Smooth muscle cell (in vitro differentiated cells): ENCODE measurements at regions not wholly inside any gene's neighbourhood (a gene's known extent, or its start where the extent isn't known, plus 50 kb on each side); places are given as distances from the start of the nearest gene placed in this dataset.
A peak's percentile ranks its signal among the peaks of the same experiment; 100 is the strongest.

Experiments
- DNase-seq: peaks from one replicate; lab custom pipeline; 2025; ENCODE audit not compliant: unreplicated experiment; lab: John Stamatoyannopoulos, UW
- H2AFZ ChIP-seq: fragments of 200-600 bp; sonication (generic); 2 replicates; pipeline ENCODE4 v1.6.0; 2016; ENCODE audit warnings: antibody characterized with exemption, low read depth, mild to moderate bottlenecking
- H3F3A ChIP-seq: fragments of 200-600 bp; sonication (generic); 2 replicates; pipeline ENCODE4 v1.6.0; 2017; ENCODE audit warnings: antibody characterized with exemption, low read depth
- H3K27ac ChIP-seq: fragments of 200-600 bp; sonication (generic); 2 replicates; pipeline ENCODE4 v1.5.1; 2016; ENCODE audit warnings: low read depth, mild to moderate bottlenecking
- H3K27me3 ChIP-seq: fragments of 200-600 bp; sonication (generic); 2 replicates; pipeline ENCODE4 v1.6.1; 2016; ENCODE audit warnings: low read depth, mild to moderate bottlenecking
- H3K36me3 ChIP-seq: fragments of 200-600 bp; sonication (generic); 2 replicates; pipeline ENCODE4 v1.5.1; 2016; ENCODE audit warnings: low read depth
- H3K4me1 ChIP-seq: fragments of 200-600 bp; sonication (generic); 2 replicates; pipeline ENCODE4 v1.5.1; 2016; ENCODE audit warnings: low read depth
- H3K4me2 ChIP-seq: fragments of 200-600 bp; sonication (generic); 2 replicates; pipeline ENCODE4 v1.6.0; 2016; ENCODE audit warnings: mild to moderate bottlenecking
- H3K4me3 ChIP-seq: fragments of 200-600 bp; sonication (generic); 2 replicates; pipeline ENCODE4 v1.5.1; 2016; ENCODE audit warnings: mild to moderate bottlenecking
- H3K79me2 ChIP-seq: fragments of 200-600 bp; sonication (generic); 2 replicates; pipeline ENCODE4 v1.6.0; 2016; ENCODE audit warnings: low read depth, mild to moderate bottlenecking
- H3K9ac ChIP-seq: fragments of 200-600 bp; sonication (generic); 2 replicates; pipeline ENCODE4 v1.6.0; 2016; ENCODE audit warnings: low read depth
- H3K9me3 ChIP-seq: fragments of 200-600 bp; sonication (generic); replicated peaks from 2 replicates; pipeline ENCODE4 v1.5.1; 2016; ENCODE audit warnings: low read depth
- H4K20me1 ChIP-seq: fragments of 200-600 bp; sonication (generic); 2 replicates; pipeline ENCODE4 v1.6.0; 2016; ENCODE audit warnings: low read depth
- CTCF ChIP-seq: fragments of 200-600 bp; sonication (generic); IDR thresholded peaks from 2 replicates; pipeline ENCODE4 v1.5.1; 2017; ENCODE audit warnings: borderline replicate concordance, mild to moderate bottlenecking, antibody characterized with exemption; ENCODE audit not compliant: insufficient read depth, poor library complexity, severe bottlenecking
- WGBS: methylation state at CpG from one replicate; pipeline ENCODE4 v1.1.7; 2016; ENCODE audit warnings: low lambda C conversion rate; 5-methylcytosine and 5-hydroxymethylcytosine counted together

GRCh38 chrX:117743469-117744251 lies 372.9 kb downstream of the KLHL13 start:
- H2AFZ ChIP-seq, result no peak overlapping the region
- H4K20me1 ChIP-seq, result no peaks in the 10 kb centered on the region
- DNase-seq, result no peak
- H3K4me2 ChIP-seq, result no peak overlapping the region
- H3K4me1 ChIP-seq, result no peaks in the 10 kb centered on the region
- no peak overlapping the region for H3K9ac ChIP-seq
- H3K9me3 ChIP-seq, result peaks cover 9% of the 10 kb centered on the region
- H3K79me2 ChIP-seq, result no peaks in the 10 kb centered on the region
- H3K27ac ChIP-seq, result no peak overlapping the region
- TF ChIP-seq CTCF, result peak; percentile 33
- no peaks in the 10 kb centered on the region for H3K36me3 ChIP-seq
- WGBS, result 56% methylated on average over 3 of the region's 3 CpGs
- H3K4me3 ChIP-seq, result no peak overlapping the region
- no peaks in the 10 kb centered on the region for H3K27me3 ChIP-seq
- no peaks in the 10 kb centered on the region for H3F3A ChIP-seq

GRCh38 chrX:117713411-117713810 lies 403.2 kb downstream of the KLHL13 start:
- TF ChIP-seq CTCF, result no peak
- Histone ChIP-seq H3K36me3 (no peaks in the 10 kb centered on the region), H3K79me2 (no peaks in the 10 kb centered on the region), H4K20me1 (no peaks in the 10 kb centered on the region), H3K4me1 (no peaks in the 10 kb centered on the region), H3K27ac (no peak overlapping the region), H3K27me3 (no peaks in the 10 kb centered on the region), H3K4me2 (no peak overlapping the region), H3K9me3 (no peaks in the 10 kb centered on the region), H3F3A (no peaks in the 10 kb centered on the region), H3K9ac (no peak overlapping the region), H2AFZ (no peak overlapping the region), H3K4me3 (no peak overlapping the region)
- no peak for DNase-seq
- WGBS, result 71% methylated on average over 1 of the region's 1 CpG

GRCh38 chrX:117711782-117712181 lies 404.8 kb downstream of the KLHL13 start:
- no peak for TF ChIP-seq CTCF
- Histone ChIP-seq H3K4me1 (no peaks in the 10 kb centered on the region), H3F3A (no peaks in the 10 kb centered on the region), H4K20me1 (no peaks in the 10 kb centered on the region), H2AFZ (no peak overlapping the region), H3K79me2 (no peaks in the 10 kb centered on the region), H3K9ac (no peak overlapping the region), H3K4me3 (no peak overlapping the region), H3K4me2 (no peak overlapping the region), H3K9me3 (no peaks in the 10 kb centered on the region), H3K27ac (no peak overlapping the region), H3K27me3 (no peaks in the 10 kb centered on the region), H3K36me3 (no peaks in the 10 kb centered on the region)
- WGBS, result 53% methylated on average over 1 of the region's 1 CpG
- no peak for DNase-seq
